H9 (cell line): ENCODE measurements at regions not wholly inside any gene's neighbourhood (a gene's known extent, or its start where the extent isn't known, plus 50 kb on each side); places are given as distances from the start of the nearest gene placed in this dataset.

Experiments used
- DNase-seq: peaks from one replicate; pipeline ENCODE4 v3.0.0-alpha.2; 2017
- H2AFZ ChIP-seq: one replicate; pipeline ENCODE4 v1.6.1; 2013; ENCODE audit warnings: mild to moderate bottlenecking, low read length, control low read depth, moderate library complexity
- H2AK5ac ChIP-seq: 2 replicates; pipeline ENCODE4 v1.6.1; 2013; ENCODE audit warnings: low read length, control low read depth, mixed read lengths; ENCODE audit not compliant: insufficient read length
- H2BK120ac ChIP-seq: one replicate; pipeline ENCODE4 v1.6.1; 2013; ENCODE audit warnings: low read depth, mild to moderate bottlenecking, low read length, control low read depth, inconsistent platforms; ENCODE audit not compliant: poor library complexity, severe bottlenecking
- H2BK12ac ChIP-seq: 2 replicates; pipeline ENCODE4 v1.6.1; 2013; ENCODE audit warnings: low read length, control low read depth, mixed read lengths, low read depth; ENCODE audit not compliant: insufficient read length
- H2BK15ac ChIP-seq: 2 replicates; pipeline ENCODE4 v1.6.1; 2013; ENCODE audit warnings: low read depth, low read length, control low read depth
- H2BK20ac ChIP-seq: one replicate; pipeline ENCODE4 v1.6.1; 2013; ENCODE audit warnings: low read depth, mild to moderate bottlenecking, low read length, control low read depth, inconsistent platforms; ENCODE audit not compliant: poor library complexity, severe bottlenecking
- H2BK5ac ChIP-seq: 2 replicates; pipeline ENCODE4 v1.6.1; 2013; ENCODE audit warnings: low read length, control low read depth, mixed read lengths; ENCODE audit not compliant: insufficient read length
- H3K14ac ChIP-seq: 2 replicates; pipeline ENCODE4 v1.6.1; 2013; ENCODE audit warnings: low read length, control low read depth; ENCODE audit not compliant: insufficient read depth
- H3K18ac ChIP-seq: 2 replicates; pipeline ENCODE4 v1.6.1; 2013; ENCODE audit warnings: low read depth, mild to moderate bottlenecking, mixed read lengths, low read length, control low read depth; ENCODE audit not compliant: insufficient read length
- H3K23ac ChIP-seq: 2 replicates; pipeline ENCODE4 v1.6.1; 2013; ENCODE audit warnings: low read length, control low read depth, mixed read lengths, low read depth; ENCODE audit not compliant: insufficient read length
- H3K23me2 ChIP-seq: 2 replicates; pipeline ENCODE4 v1.6.1; 2013; ENCODE audit warnings: low read depth, mild to moderate bottlenecking, mixed read lengths, low read length, control low read depth; ENCODE audit not compliant: insufficient read length, poor library complexity, severe bottlenecking
- H3K27ac ChIP-seq: 2 replicates; pipeline ENCODE4 v1.5.1; 2013; ENCODE audit warnings: low read length, control low read depth, mixed read lengths, low read depth; ENCODE audit not compliant: insufficient read length
- H3K27me3 ChIP-seq: 2 replicates; pipeline ENCODE4 v1.6.1; 2013; ENCODE audit warnings: low read length, control low read depth, inconsistent platforms; ENCODE audit not compliant: insufficient read depth
- H3K4ac ChIP-seq: 2 replicates; pipeline ENCODE4 v1.6.1; 2013; ENCODE audit warnings: low read depth, mild to moderate bottlenecking, control low read depth, inconsistent platforms, low read length, moderate library complexity
- H3K4me1 ChIP-seq: 2 replicates; pipeline ENCODE4 v1.6.1; 2013; ENCODE audit warnings: low read length, control low read depth, inconsistent platforms; ENCODE audit not compliant: insufficient read depth
- H3K4me2 ChIP-seq: 2 replicates; pipeline ENCODE4 v1.6.1; 2013; ENCODE audit warnings: low read length, control low read depth, mixed read lengths; ENCODE audit not compliant: insufficient read length, insufficient read depth
- H3K56ac ChIP-seq: 2 replicates; pipeline ENCODE4 v1.6.1; 2013; ENCODE audit warnings: low read depth, mild to moderate bottlenecking, mixed read lengths, low read length, control low read depth; ENCODE audit not compliant: insufficient read length
- H3K79me1 ChIP-seq: 2 replicates; pipeline ENCODE4 v1.6.1; 2013; ENCODE audit warnings: low read depth, mild to moderate bottlenecking, moderate library complexity, low read length, control low read depth, inconsistent platforms; ENCODE audit not compliant: insufficient read depth, poor library complexity, severe bottlenecking
- H3K79me2 ChIP-seq: 2 replicates; pipeline ENCODE4 v1.6.1; 2013; ENCODE audit warnings: low read length, control low read depth, inconsistent platforms; ENCODE audit not compliant: insufficient read depth
- H3K9ac ChIP-seq: 2 replicates; pipeline ENCODE4 v1.6.1; 2013; ENCODE audit warnings: low read length, control low read depth, mixed read lengths; ENCODE audit not compliant: insufficient read length; ENCODE audit errors: extremely low read depth
- H3K9me3 ChIP-seq: one replicate; pipeline ENCODE4 v1.6.1; 2013; ENCODE audit warnings: low read depth, low read length, inconsistent platforms; ENCODE audit not compliant: control insufficient read depth
- H3T11ph ChIP-seq: one replicate; pipeline ENCODE4 v1.6.1; 2013; ENCODE audit warnings: mild to moderate bottlenecking, low read length, control low read depth, inconsistent platforms
- H4K20me1 ChIP-seq: one replicate; pipeline ENCODE4 v1.6.1; 2013; ENCODE audit not compliant: control insufficient read depth, insufficient read length, insufficient read depth
- H4K5ac ChIP-seq: 2 replicates; pipeline ENCODE4 v1.6.1; 2013; ENCODE audit warnings: low read depth, mild to moderate bottlenecking, mixed read lengths, low read length, control low read depth; ENCODE audit not compliant: insufficient read length
- H4K8ac ChIP-seq: replicated peaks from 2 replicates; pipeline ENCODE4 v1.6.1; 2013; ENCODE audit warnings: low read length, control low read depth, mixed read lengths, low read depth; ENCODE audit not compliant: insufficient read length
- H4K91ac ChIP-seq: 2 replicates; pipeline ENCODE4 v1.6.1; 2013; ENCODE audit warnings: low read depth, mild to moderate bottlenecking, moderate library complexity, mixed read lengths, low read length, control low read depth; ENCODE audit not compliant: insufficient read length
- H3K27ac Mint-ChIP-seq, 3 experiments: 2 replicates in 2 of 3; 3 replicates in 1 of 3; pipeline ENCODE4 v1.8.0; 2020 to 2021; ENCODE audit warnings: mixed read lengths in 3 of 3, mild to moderate bottlenecking in 1 of 3, moderate library complexity in 1 of 3
- H3K27me3 Mint-ChIP-seq: 2 replicates; pipeline ENCODE4 v1.8.0; 2021; ENCODE audit warnings: low read depth, mild to moderate bottlenecking, moderate library complexity, mixed read lengths
- H3K36me3 Mint-ChIP-seq, 3 experiments: 2 replicates in 2 of 3; 3 replicates in 1 of 3; pipeline ENCODE4 v1.8.0; 2020 to 2021; ENCODE audit warnings: low read depth in 3 of 3, mixed read lengths in 3 of 3; ENCODE audit not compliant: insufficient read depth in 1 of 3
- H3K4me1 Mint-ChIP-seq, 2 experiments: 2 replicates each; pipeline ENCODE4 v1.8.0; 2020; ENCODE audit warnings: mixed read lengths in 2 of 2
- H3K4me3 Mint-ChIP-seq, 2 experiments: 2 replicates in 1 of 2; 3 replicates in 1 of 2; pipeline ENCODE4 v1.8.0; 2020 to 2021; ENCODE audit warnings: mild to moderate bottlenecking in 2 of 2, mixed read lengths in 2 of 2, moderate library complexity in 1 of 2
- H3K9me3 Mint-ChIP-seq, 2 experiments: 2 replicates in 1 of 2; 3 replicates in 1 of 2; pipeline ENCODE4 v1.8.0; 2020; ENCODE audit warnings: mild to moderate bottlenecking in 2 of 2, mixed read lengths in 2 of 2, moderate library complexity in 1 of 2
- CTCF ChIP-seq: fragments of 200-600 bp; sonication (generic); conservative IDR thresholded peaks from 3 replicates; pipeline ENCODE4 v1.8.0; 2021; ENCODE audit warnings: antibody characterized with exemption, mild to moderate bottlenecking
- WGBS: extraction: QIAGEN DNeasy Blood & Tissue Kit; methylation state at CpG from one replicate; pipeline ENCODE4 v1.1.7; 2013; ENCODE audit warnings: missing lambda C conversion rate, low lambda C conversion rate, mixed read lengths; ENCODE audit not compliant: insufficient read length; ENCODE audit errors: extremely low coverage; 5-methylcytosine and 5-hydroxymethylcytosine counted together

GRCh38 chr21:28636752-28637691, 355.7 kb downstream of the LTN1 start:
- no CpG with 5 or more reads among the region's 9 CpGs for WGBS
- Histone ChIP-seq H2BK15ac (no peak overlapping the region), H2BK120ac (no peak overlapping the region), H3K23me2 (no peaks in the 10 kb centered on the region), H3K27me3 (no peaks in the 10 kb centered on the region), H3K23ac (no peak overlapping the region), H3K56ac (no peak overlapping the region), H3K79me1 (no peaks in the 10 kb centered on the region), H2BK5ac (no peak overlapping the region), H3K9ac (no peak overlapping the region), H3K4me2 (no peak overlapping the region), H4K5ac (no peak overlapping the region), H3K4ac (no peak overlapping the region), H3K27ac (no peak overlapping the region), H3K4me1 (no peaks in the 10 kb centered on the region), H4K8ac (no peak overlapping the region), H3K18ac (no peak overlapping the region), H2BK12ac (no peak overlapping the region), H4K20me1 (no peaks in the 10 kb centered on the region), H3T11ph (peak overlapping the region; percentile 67), H3K79me2 (no peaks in the 10 kb centered on the region), H2BK20ac (no peak overlapping the region), H3K9me3 (no peaks in the 10 kb centered on the region), H2AK5ac (no peak overlapping the region), H4K91ac (no peak overlapping the region), H3K14ac (no peak overlapping the region), H2AFZ (no peak overlapping the region)
- Mint-ChIP-seq H3K4me3 (no peak overlapping the region), H3K27me3 (no peaks in the 10 kb centered on the region), H3K27ac (0 out of 7 replicates have a peak overlapping the region, but pooled peaks of 1 of the 3 experiments have one; percentile 17), H3K9me3 (no peaks in the 10 kb centered on the region; a peak in 2 of 5 replicates), H3K36me3 (no peaks in the 10 kb centered on the region), H3K4me1 (peaks cover 16 to 21% of the 10 kb centered on the region in 2 experiments)
- no peak for TF ChIP-seq CTCF
- DNase-seq: no peak
